Astrocyte (in vitro differentiated cells and primary cell): ENCODE measurements at regions not wholly inside any gene's neighbourhood (a gene's known extent, or its start where the extent isn't known, plus 50 kb on each side); places are given as distances from the start of the nearest gene placed in this dataset.

Experiments
- DNase-seq: peaks from one replicate; pipeline ENCODE4 v3.0.0-alpha.2; 2010; ENCODE audit warnings: low read depth
- FAIRE-seq: peaks from 2 replicates; lab custom pipeline; 2011; peaks lifted over from hg19 to GRCh38; lab: Jason Lieb, UNC
- H2AFZ ChIP-seq: 2 replicates; pipeline ENCODE4 v1.6.0; 2012; ENCODE audit warnings: low read depth, low read length, inconsistent platforms
- H3K27ac ChIP-seq: 2 replicates; pipeline ENCODE4 v1.5.1; 2011; ENCODE audit warnings: low read depth, low read length, inconsistent platforms
- H3K27me3 ChIP-seq: 2 replicates; pipeline ENCODE4 v1.6.0; 2011; ENCODE audit warnings: low read length, inconsistent platforms; ENCODE audit not compliant: insufficient read depth
- H3K36me3 ChIP-seq: 2 replicates; pipeline ENCODE4 v1.5.1; 2011; ENCODE audit warnings: low read length, inconsistent platforms; ENCODE audit not compliant: insufficient read depth
- H3K4me1 ChIP-seq: 2 replicates; pipeline ENCODE4 v1.5.1; 2011; ENCODE audit warnings: low read length, inconsistent platforms; ENCODE audit not compliant: insufficient read depth
- H3K4me2 ChIP-seq: 2 replicates; pipeline ENCODE4 v1.6.0; 2012; ENCODE audit warnings: low read length, inconsistent platforms
- H3K4me3 ChIP-seq: 2 replicates; pipeline ENCODE4 v1.5.1; 2011; ENCODE audit warnings: low read depth, mild to moderate bottlenecking, low read length, inconsistent platforms; ENCODE audit not compliant: insufficient read depth
- H3K79me2 ChIP-seq: 2 replicates; pipeline ENCODE4 v1.6.0; 2012; ENCODE audit warnings: mild to moderate bottlenecking, low read length, inconsistent platforms; ENCODE audit not compliant: insufficient read depth
- H3K9ac ChIP-seq: 2 replicates; pipeline ENCODE4 v1.6.0; 2012; ENCODE audit warnings: mild to moderate bottlenecking, low read length, inconsistent platforms
- H3K9me3 ChIP-seq: 2 replicates; pipeline ENCODE4 v1.5.1; 2012; ENCODE audit warnings: low read depth, mild to moderate bottlenecking, low read length, inconsistent platforms; ENCODE audit not compliant: insufficient read depth
- H4K20me1 ChIP-seq: 2 replicates; pipeline ENCODE4 v1.6.0; 2012; ENCODE audit warnings: low read length, inconsistent platforms; ENCODE audit not compliant: insufficient read depth
- H3K27ac Mint-ChIP-seq: one replicate; pipeline ENCODE4 v1.8.0; 2021; ENCODE audit warnings: mild to moderate bottlenecking, mixed read lengths; ENCODE audit not compliant: unreplicated experiment
- H3K27me3 Mint-ChIP-seq: one replicate; pipeline ENCODE4 v1.8.0; 2021; ENCODE audit warnings: low read depth, mixed read lengths; ENCODE audit not compliant: unreplicated experiment
- H3K36me3 Mint-ChIP-seq: one replicate; pipeline ENCODE4 v1.8.0; 2021; ENCODE audit warnings: low read depth, mixed read lengths; ENCODE audit not compliant: unreplicated experiment
- H3K4me1 Mint-ChIP-seq: one replicate; pipeline ENCODE4 v1.8.0; 2021; ENCODE audit warnings: low read depth, mixed read lengths; ENCODE audit not compliant: unreplicated experiment
- H3K4me3 Mint-ChIP-seq: one replicate; pipeline ENCODE4 v1.8.0; 2021; ENCODE audit warnings: mild to moderate bottlenecking, moderate library complexity, mixed read lengths; ENCODE audit not compliant: unreplicated experiment
- H3K9me3 Mint-ChIP-seq: one replicate; pipeline ENCODE4 v1.8.0; 2021; ENCODE audit warnings: mild to moderate bottlenecking, mixed read lengths; ENCODE audit not compliant: unreplicated experiment
- CTCF ChIP-seq: IDR thresholded peaks from 2 replicates; pipeline ENCODE4 v1.5.1; 2011; ENCODE audit warnings: low read depth, mild to moderate bottlenecking, inconsistent platforms, low read length, moderate library complexity; ENCODE audit not compliant: insufficient read depth
- EZH2 ChIP-seq: IDR thresholded peaks from 2 replicates; pipeline ENCODE4 v1.6.1; 2012; ENCODE audit warnings: mild to moderate bottlenecking, low read length, inconsistent platforms; ENCODE audit not compliant: insufficient read depth

GRCh38 chr2:162964513-162964912, 125.9 kb upstream of the KCNH7 start:
- H3K9me3 Mint-ChIP-seq = peaks cover 5% of the 10 kb centered on the region
- FAIRE-seq (no peak), DNase-seq (no peak)
- H3K4me1 Mint-ChIP-seq = no peaks in the 10 kb centered on the region
- no peak overlapping the region for H3K9ac ChIP-seq
- no peaks in the 10 kb centered on the region for H3K27me3 Mint-ChIP-seq
- H3K27ac ChIP-seq = no peak overlapping the region
- no peak for TF ChIP-seq EZH2
- TF ChIP-seq CTCF = no peak
- H4K20me1 ChIP-seq = no peaks in the 10 kb centered on the region
- H3K27me3 ChIP-seq = no peaks in the 10 kb centered on the region
- no peak overlapping the region for H3K4me3 ChIP-seq
- H3K27ac Mint-ChIP-seq = no peak overlapping the region
- H3K36me3 Mint-ChIP-seq = no peaks in the 10 kb centered on the region
- H3K4me1 ChIP-seq = no peaks in the 10 kb centered on the region
- no peak overlapping the region for H2AFZ ChIP-seq
- H3K4me2 ChIP-seq = no peak overlapping the region
- H3K36me3 ChIP-seq = no peaks in the 10 kb centered on the region
- H3K9me3 ChIP-seq = no peaks in the 10 kb centered on the region
- no peak overlapping the region for H3K4me3 Mint-ChIP-seq
- no peaks in the 10 kb centered on the region for H3K79me2 ChIP-seq

GRCh38 chr2:162963156-162963555, 124.6 kb upstream of the KCNH7 start:
- no peaks in the 10 kb centered on the region for H3K27me3 ChIP-seq
- Mint-ChIP-seq H3K36me3 (no peaks in the 10 kb centered on the region), H3K9me3 (peaks cover 5% of the 10 kb centered on the region), H3K27ac (no peak overlapping the region), H3K27me3 (no peaks in the 10 kb centered on the region), H3K4me3 (no peak overlapping the region), H3K4me1 (no peaks in the 10 kb centered on the region)
- no peak overlapping the region for H3K9ac ChIP-seq
- H3K79me2 ChIP-seq = no peaks in the 10 kb centered on the region
- H2AFZ ChIP-seq = no peak overlapping the region
- H3K27ac ChIP-seq = no peak overlapping the region
- TF ChIP-seq CTCF (no peak), EZH2 (no peak)
- no peaks in the 10 kb centered on the region for H3K9me3 ChIP-seq
- no peak for DNase-seq
- no peaks in the 10 kb centered on the region for H3K36me3 ChIP-seq
- H4K20me1 ChIP-seq = no peaks in the 10 kb centered on the region
- no peak for FAIRE-seq
- H3K4me3 ChIP-seq = no peak overlapping the region
- no peaks in the 10 kb centered on the region for H3K4me1 ChIP-seq
- no peak overlapping the region for H3K4me2 ChIP-seq

GRCh38 chr2:162945785-162946184, 107.2 kb upstream of the KCNH7 start:
- no peak for TF ChIP-seq CTCF
- no peak for TF ChIP-seq EZH2
- FAIRE-seq (no peak), DNase-seq (no peak)
- H3K4me3 Mint-ChIP-seq = no peak overlapping the region
- H3K27ac Mint-ChIP-seq = no peak overlapping the region
- Histone ChIP-seq H3K36me3 (no peaks in the 10 kb centered on the region), H3K4me3 (no peak overlapping the region), H3K4me1 (no peaks in the 10 kb centered on the region), H3K27ac (no peak overlapping the region), H3K4me2 (no peak overlapping the region), H3K27me3 (no peaks in the 10 kb centered on the region), H2AFZ (no peak overlapping the region), H3K9ac (no peak overlapping the region), H3K9me3 (peaks cover 2% of the 10 kb centered on the region), H3K79me2 (no peaks in the 10 kb centered on the region), H4K20me1 (no peaks in the 10 kb centered on the region)
- no peaks in the 10 kb centered on the region for H3K27me3 Mint-ChIP-seq
- no peaks in the 10 kb centered on the region for H3K4me1 Mint-ChIP-seq
- no peaks in the 10 kb centered on the region for H3K36me3 Mint-ChIP-seq
- peaks cover 19% of the 10 kb centered on the region for H3K9me3 Mint-ChIP-seq
